Chondrocyte (in vitro differentiated cells): ENCODE measurements at regions not wholly inside any gene's neighbourhood (a gene's known extent, or its start where the extent isn't known, plus 50 kb on each side); places are given as distances from the start of the nearest gene placed in this dataset.

Experiments
- DNase-seq: peaks from one replicate; pipeline ENCODE4 v3.0.0; 2021; ENCODE audit warnings: mixed read lengths, low spot score
- H3K27ac Mint-ChIP-seq: one replicate; pipeline ENCODE4 v1.8.0; 2021; ENCODE audit warnings: mild to moderate bottlenecking, moderate library complexity, mixed read lengths; ENCODE audit not compliant: unreplicated experiment
- H3K27me3 Mint-ChIP-seq: 2 replicates; pipeline ENCODE4 v1.8.0; 2021; ENCODE audit warnings: low read depth, mixed read lengths
- H3K36me3 Mint-ChIP-seq: 2 replicates; pipeline ENCODE4 v1.8.0; 2021; ENCODE audit warnings: low read depth, mixed read lengths
- H3K4me1 Mint-ChIP-seq: 2 replicates; pipeline ENCODE4 v1.8.0; 2021; ENCODE audit warnings: low read depth, mild to moderate bottlenecking, mixed read lengths
- H3K4me3 Mint-ChIP-seq: one replicate; pipeline ENCODE4 v1.8.0; 2021; ENCODE audit warnings: mild to moderate bottlenecking, moderate library complexity, mixed read lengths; ENCODE audit not compliant: unreplicated experiment
- H3K9me3 Mint-ChIP-seq: 2 replicates; pipeline ENCODE4 v1.8.0; 2021; ENCODE audit warnings: low read depth, mixed read lengths
- CTCF ChIP-seq: fragments of 200-600 bp; sonication (generic); IDR thresholded peaks from 2 replicates; pipeline ENCODE4 v1.5.0; 2021; ENCODE audit warnings: antibody characterized with exemption, mild to moderate bottlenecking, moderate library complexity

- no peak for DNase-seq
- H3K36me3 Mint-ChIP-seq = no peaks in the 10 kb centered on the region
- no peak for TF ChIP-seq CTCF
- no peaks in the 10 kb centered on the region for H3K27me3 Mint-ChIP-seq
- no peak overlapping the region for H3K27ac Mint-ChIP-seq
- H3K4me1 Mint-ChIP-seq = peaks cover 14% of the 10 kb centered on the region
- no peaks in the 10 kb centered on the region for H3K9me3 Mint-ChIP-seq
- no peak overlapping the region for H3K4me3 Mint-ChIP-seq
Observed at GRCh38 chr5:89436464-89436863, 553.5 kb upstream of the MEF2C start.

DNA sequence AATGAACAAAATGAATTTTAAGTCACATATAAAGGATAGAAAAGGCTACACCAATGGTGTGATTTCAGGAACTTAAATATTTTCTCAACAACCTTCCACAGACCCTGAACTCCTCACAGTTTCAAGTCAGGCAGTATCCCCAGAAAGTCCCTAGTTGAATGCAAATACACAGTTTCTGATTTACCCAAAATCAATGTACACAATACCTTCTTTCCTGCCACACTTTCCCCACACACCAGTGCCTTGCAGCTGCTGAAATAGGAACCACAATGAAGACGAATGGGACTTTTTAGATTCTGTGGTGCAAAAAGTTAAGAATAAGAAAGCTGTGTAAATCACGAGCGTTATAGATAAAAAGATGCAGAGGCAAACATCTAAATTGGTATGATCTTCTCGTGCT is 552.4 kb upstream of the MEF2C start:
- H3K4me3 Mint-ChIP-seq = no peak overlapping the region
- no peaks in the 10 kb centered on the region for H3K27me3 Mint-ChIP-seq
- DNase-seq = no peak
- H3K4me1 Mint-ChIP-seq = peaks cover 19% of the 10 kb centered on the region
- no peaks in the 10 kb centered on the region for H3K36me3 Mint-ChIP-seq
- H3K27ac Mint-ChIP-seq = no peak overlapping the region
- no peaks in the 10 kb centered on the region for H3K9me3 Mint-ChIP-seq
- TF ChIP-seq CTCF = no peak

- Mint-ChIP-seq H3K4me3 (no peak overlapping the region), H3K4me1 (peaks cover 4% of the 10 kb centered on the region), H3K36me3 (peaks cover 2% of the 10 kb centered on the region), H3K9me3 (peaks cover 8% of the 10 kb centered on the region), H3K27ac (no peak overlapping the region), H3K27me3 (no peaks in the 10 kb centered on the region)
- no peak for TF ChIP-seq CTCF
- DNase-seq = no peak
Observed at GRCh38 chr5:89428624-89429023, 545.6 kb upstream of the MEF2C start.

DNA sequence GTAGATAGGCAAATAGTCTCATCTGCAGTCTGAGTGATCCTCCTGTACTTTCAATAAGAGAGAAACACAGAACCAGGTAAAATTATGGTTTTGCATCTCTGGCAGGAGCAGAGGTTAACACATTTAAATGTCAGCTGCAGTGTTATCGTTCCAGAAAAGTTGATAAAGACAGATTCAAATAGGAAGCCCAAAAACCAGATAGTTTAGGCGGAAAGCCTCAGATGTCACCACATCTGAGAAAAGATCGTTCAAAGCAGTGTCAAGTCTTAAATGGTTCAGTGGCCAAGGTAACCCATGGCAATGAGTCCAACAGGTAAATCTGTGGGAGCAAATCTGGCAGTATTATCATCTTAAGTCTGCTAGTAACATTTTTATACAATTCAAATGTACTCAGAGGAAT is 542.1 kb upstream of the MEF2C start:
- DNase-seq = no peak
- Mint-ChIP-seq H3K4me1 (peaks cover 18% of the 10 kb centered on the region), H3K36me3 (peaks cover 4% of the 10 kb centered on the region), H3K27me3 (no peaks in the 10 kb centered on the region), H3K9me3 (peaks cover 20% of the 10 kb centered on the region), H3K4me3 (no peak overlapping the region), H3K27ac (no peak overlapping the region)
- no peak for TF ChIP-seq CTCF

DNA sequence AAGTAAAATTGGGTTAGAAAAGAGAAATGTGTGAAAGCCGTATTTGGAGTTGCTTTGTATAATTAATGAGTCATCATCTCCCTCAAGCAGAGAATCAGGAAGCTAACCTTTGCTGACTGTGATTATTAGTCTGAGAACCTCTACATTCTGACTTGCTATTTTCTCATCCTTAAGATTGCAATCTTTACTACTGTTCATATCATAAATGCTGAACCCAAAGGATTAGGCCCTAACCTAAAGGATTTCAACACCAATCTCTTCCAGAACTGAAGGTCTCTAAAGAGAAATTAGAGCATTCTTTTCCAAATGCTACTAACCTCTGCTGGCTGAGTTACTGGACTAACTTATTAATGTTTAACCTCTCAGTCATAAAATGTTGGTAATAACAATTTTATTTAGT is 538.1 kb upstream of the MEF2C start:
- H3K9me3 Mint-ChIP-seq = peaks cover 26% of the 10 kb centered on the region
- no peaks in the 10 kb centered on the region for H3K27me3 Mint-ChIP-seq
- peak overlapping the region; percentile 76 for H3K27ac Mint-ChIP-seq
- H3K4me1 Mint-ChIP-seq = peaks cover 31% of the 10 kb centered on the region
- no peak for DNase-seq
- peaks cover 4% of the 10 kb centered on the region for H3K36me3 Mint-ChIP-seq
- no peak for TF ChIP-seq CTCF
- H3K4me3 Mint-ChIP-seq = no peak overlapping the region
